ENCODE measurements at regions not wholly inside any gene's neighbourhood (a gene's known extent, or its start where the extent isn't known, plus 50 kb on each side); places are given as distances from the start of the nearest gene placed in this dataset.

DNA sequence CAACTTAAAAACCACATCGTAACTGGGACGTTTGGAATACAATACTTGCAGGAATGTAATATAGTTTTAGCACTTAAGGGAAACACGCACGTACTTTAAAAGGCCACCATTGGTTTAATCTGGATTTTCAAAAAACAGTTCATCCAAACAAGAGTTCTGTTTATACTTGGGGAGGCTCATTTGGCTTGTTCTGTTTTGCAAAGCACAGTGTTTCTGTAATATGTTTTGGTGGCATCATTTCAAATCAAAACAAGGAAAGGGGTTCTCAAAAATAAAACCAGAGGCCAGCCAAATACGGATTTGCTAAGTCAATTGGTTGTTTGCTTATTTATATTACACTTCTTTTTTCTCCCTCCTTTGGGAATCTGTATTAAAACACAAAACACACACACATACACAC is 656.1 kb upstream of the SOX9 start:
- Mint-ChIP-seq H3K27me3 (ENCODE audit: low read depth) (peaks cover 7% of the 10 kb centered on the region), H3K36me3 (peaks cover 4% of the 10 kb centered on the region; the same call in 1 of the 2 replicates), H3K4me1 (peaks cover 54% of the 10 kb centered on the region), H3K27ac (no peak overlapping the region), H3K4me3 (no peak overlapping the region), H3K9me3 (peaks cover 6% of the 10 kb centered on the region)
- ChIA-PET CTCF (no interaction called here), POLR2A (no interaction called here)
- no peak for DNase-seq (ENCODE audit: low spot score)
- TF ChIP-seq ZBTB21 (CRISPR knock-in tag; IDR thresholded peaks at IDR 0.05; ENCODE audit: borderline replicate concordance) (no peak), FOXJ3 (CRISPR knock-in tag; IDR thresholded peaks at IDR 0.05; ENCODE audit: borderline replicate concordance) (no peak), ESRRA (CRISPR knock-in tag; IDR thresholded peaks at IDR 0.05; ENCODE audit: borderline replicate concordance) (no peak), TCF7 (CRISPR knock-in tag; IDR thresholded peaks at IDR 0.05; ENCODE audit: low read depth) (no peak), ETV6 (CRISPR knock-in tag; IDR thresholded peaks at IDR 0.05) (no peak), ZNF512 (CRISPR knock-in tag; IDR thresholded peaks at IDR 0.05; ENCODE audit: borderline replicate concordance) (no peak), ZNF671 (CRISPR knock-in tag; IDR thresholded peaks at IDR 0.05) (no peak)
- TF ChIP-seq, protein P1, sequence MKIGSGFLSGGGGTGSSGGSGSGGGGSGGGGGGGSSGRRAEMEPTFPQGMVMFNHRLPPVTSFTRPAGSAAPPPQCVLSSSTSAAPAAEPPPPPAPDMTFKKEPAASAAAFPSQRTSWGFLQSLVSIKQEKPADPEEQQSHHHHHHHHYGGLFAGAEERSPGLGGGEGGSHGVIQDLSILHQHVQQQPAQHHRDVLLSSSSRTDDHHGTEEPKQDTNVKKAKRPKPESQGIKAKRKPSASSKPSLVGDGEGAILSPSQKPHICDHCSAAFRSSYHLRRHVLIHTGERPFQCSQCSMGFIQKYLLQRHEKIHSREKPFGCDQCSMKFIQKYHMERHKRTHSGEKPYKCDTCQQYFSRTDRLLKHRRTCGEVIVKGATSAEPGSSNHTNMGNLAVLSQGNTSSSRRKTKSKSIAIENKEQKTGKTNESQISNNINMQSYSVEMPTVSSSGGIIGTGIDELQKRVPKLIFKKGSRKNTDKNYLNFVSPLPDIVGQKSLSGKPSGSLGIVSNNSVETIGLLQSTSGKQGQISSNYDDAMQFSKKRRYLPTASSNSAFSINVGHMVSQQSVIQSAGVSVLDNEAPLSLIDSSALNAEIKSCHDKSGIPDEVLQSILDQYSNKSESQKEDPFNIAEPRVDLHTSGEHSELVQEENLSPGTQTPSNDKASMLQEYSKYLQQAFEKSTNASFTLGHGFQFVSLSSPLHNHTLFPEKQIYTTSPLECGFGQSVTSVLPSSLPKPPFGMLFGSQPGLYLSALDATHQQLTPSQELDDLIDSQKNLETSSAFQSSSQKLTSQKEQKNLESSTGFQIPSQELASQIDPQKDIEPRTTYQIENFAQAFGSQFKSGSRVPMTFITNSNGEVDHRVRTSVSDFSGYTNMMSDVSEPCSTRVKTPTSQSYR (CRISPR knock-in tag; IDR thresholded peaks at IDR 0.05), result no peak
- TF ChIP-seq, protein P2, sequence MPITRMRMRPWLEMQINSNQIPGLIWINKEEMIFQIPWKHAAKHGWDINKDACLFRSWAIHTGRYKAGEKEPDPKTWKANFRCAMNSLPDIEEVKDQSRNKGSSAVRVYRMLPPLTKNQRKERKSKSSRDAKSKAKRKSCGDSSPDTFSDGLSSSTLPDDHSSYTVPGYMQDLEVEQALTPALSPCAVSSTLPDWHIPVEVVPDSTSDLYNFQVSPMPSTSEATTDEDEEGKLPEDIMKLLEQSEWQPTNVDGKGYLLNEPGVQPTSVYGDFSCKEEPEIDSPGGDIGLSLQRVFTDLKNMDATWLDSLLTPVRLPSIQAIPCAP (CRISPR knock-in tag; IDR thresholded peaks at IDR 0.05), result no peak
- no peak for ATAC-seq

- CTCF ChIA-PET, result no interaction called here
- H3K4me1 Mint-ChIP-seq, result peaks cover 35% of the 10 kb centered on the region
Observed at GRCh38 chr17:71467719-71468118, 653.1 kb upstream of the SOX9 start.

DNA sequence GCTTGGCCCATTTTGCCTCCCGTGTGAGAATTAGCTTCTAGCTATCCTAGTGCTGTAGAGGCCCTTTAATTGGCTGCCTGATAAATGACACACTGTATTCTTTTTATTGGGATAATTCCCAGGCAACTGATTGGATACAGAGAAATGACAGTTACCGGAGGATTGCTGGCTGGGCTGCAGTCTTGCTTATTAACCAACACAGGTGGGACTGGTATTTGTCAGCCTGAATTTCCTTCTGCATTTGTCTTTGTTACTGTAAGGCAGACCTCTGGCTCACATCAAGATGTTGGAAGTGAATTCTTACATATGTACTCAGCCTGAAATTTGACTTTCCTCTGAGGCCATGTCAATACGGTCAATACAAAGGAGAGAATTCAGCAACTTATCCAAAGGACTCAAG is 650.8 kb upstream of the SOX9 start:
- H3K27ac Mint-ChIP-seq, result no peak overlapping the region
- no peak for DNase-seq (ENCODE audit: low spot score)
- H3K9me3 Mint-ChIP-seq, result no peaks in the 10 kb centered on the region
- H3K4me1 Mint-ChIP-seq, result peaks cover 12% of the 10 kb centered on the region
- CTCF ChIA-PET, result interaction anchor here (0.9 kb wide), 1 partner anchor 9 kb away, joined by 3 read pairs; no protein-coding TSS in a partner anchor
- POLR2A ChIA-PET, result no interaction called here
- no peak for ATAC-seq
- no peak overlapping the region for H3K4me3 Mint-ChIP-seq
- H3K36me3 Mint-ChIP-seq, result no peaks in the 10 kb centered on the region
- no peaks in the 10 kb centered on the region for H3K27me3 Mint-ChIP-seq (ENCODE audit: low read depth)
- TF ChIP-seq IRF2 (CRISPR knock-in tag; IDR thresholded peaks at IDR 0.05; ENCODE audit: borderline replicate concordance, low read depth) (no peak), GRHL2 (CRISPR knock-in tag; IDR thresholded peaks at IDR 0.05; ENCODE audit: insufficient replicate concordance, severe bottlenecking) (no peak), ZNF138 (CRISPR knock-in tag; conservative IDR thresholded peaks at IDR 0.05) (no peak), PREB (CRISPR knock-in tag; IDR thresholded peaks at IDR 0.05; ENCODE audit: borderline replicate concordance) (no peak), NFATC4 (CRISPR knock-in tag; IDR thresholded peaks at IDR 0.05) (no peak), FOXK1 (CRISPR knock-in tag; IDR thresholded peaks at IDR 0.05) (no peak), ZNF396 (CRISPR knock-in tag; IDR thresholded peaks at IDR 0.05; ENCODE audit: borderline replicate concordance) (no peak), ESRRA (CRISPR knock-in tag; IDR thresholded peaks at IDR 0.05; ENCODE audit: borderline replicate concordance) (no peak)
- TF ChIP-seq, protein P3, sequence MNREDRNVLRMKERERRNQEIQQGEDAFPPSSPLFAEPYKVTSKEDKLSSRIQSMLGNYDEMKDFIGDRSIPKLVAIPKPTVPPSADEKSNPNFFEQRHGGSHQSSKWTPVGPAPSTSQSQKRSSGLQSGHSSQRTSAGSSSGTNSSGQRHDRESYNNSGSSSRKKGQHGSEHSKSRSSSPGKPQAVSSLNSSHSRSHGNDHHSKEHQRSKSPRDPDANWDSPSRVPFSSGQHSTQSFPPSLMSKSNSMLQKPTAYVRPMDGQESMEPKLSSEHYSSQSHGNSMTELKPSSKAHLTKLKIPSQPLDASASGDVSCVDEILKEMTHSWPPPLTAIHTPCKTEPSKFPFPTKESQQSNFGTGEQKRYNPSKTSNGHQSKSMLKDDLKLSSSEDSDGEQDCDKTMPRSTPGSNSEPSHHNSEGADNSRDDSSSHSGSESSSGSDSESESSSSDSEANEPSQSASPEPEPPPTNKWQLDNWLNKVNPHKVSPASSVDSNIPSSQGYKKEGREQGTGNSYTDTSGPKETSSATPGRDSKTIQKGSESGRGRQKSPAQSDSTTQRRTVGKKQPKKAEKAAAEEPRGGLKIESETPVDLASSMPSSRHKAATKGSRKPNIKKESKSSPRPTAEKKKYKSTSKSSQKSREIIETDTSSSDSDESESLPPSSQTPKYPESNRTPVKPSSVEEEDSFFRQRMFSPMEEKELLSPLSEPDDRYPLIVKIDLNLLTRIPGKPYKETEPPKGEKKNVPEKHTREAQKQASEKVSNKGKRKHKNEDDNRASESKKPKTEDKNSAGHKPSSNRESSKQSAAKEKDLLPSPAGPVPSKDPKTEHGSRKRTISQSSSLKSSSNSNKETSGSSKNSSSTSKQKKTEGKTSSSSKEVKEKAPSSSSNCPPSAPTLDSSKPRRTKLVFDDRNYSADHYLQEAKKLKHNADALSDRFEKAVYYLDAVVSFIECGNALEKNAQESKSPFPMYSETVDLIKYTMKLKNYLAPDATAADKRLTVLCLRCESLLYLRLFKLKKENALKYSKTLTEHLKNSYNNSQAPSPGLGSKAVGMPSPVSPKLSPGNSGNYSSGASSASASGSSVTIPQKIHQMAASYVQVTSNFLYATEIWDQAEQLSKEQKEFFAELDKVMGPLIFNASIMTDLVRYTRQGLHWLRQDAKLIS (CRISPR knock-in tag; IDR thresholded peaks at IDR 0.05; ENCODE audit: borderline replicate concordance), result no peak

More at GRCh38 chr17:71467719-71468118, 653.1 kb upstream of the SOX9 start:
- DNase-seq (ENCODE audit: low spot score) (no peak), ATAC-seq (no peak)
- H3K9me3 Mint-ChIP-seq, result peaks cover 2% of the 10 kb centered on the region
- H3K27ac Mint-ChIP-seq, result no peak overlapping the region
- peaks cover 3% of the 10 kb centered on the region for H3K27me3 Mint-ChIP-seq (ENCODE audit: low read depth)
- TF ChIP-seq CREM (CRISPR knock-in tag; IDR thresholded peaks at IDR 0.05) (no peak), USF2 (CRISPR knock-in tag; IDR thresholded peaks at IDR 0.05) (no peak), ESRRA (CRISPR knock-in tag; IDR thresholded peaks at IDR 0.05; ENCODE audit: borderline replicate concordance) (no peak)
- H3K4me3 Mint-ChIP-seq, result no peak overlapping the region
- POLR2A ChIA-PET, result no interaction called here
- peaks cover 2% of the 10 kb centered on the region; the same call in 1 of the 2 replicates for H3K36me3 Mint-ChIP-seq
